GM12891 (cell line): ENCODE measurements at regions not wholly inside any gene's neighbourhood (a gene's known extent, or its start where the extent isn't known, plus 50 kb on each side); places are given as distances from the start of the nearest gene placed in this dataset.

Experiments
- DNase-seq: peaks from one replicate; pipeline ENCODE4 v3.0.0; 2011; ENCODE audit warnings: low spot score; ENCODE audit not compliant: insufficient read length
- FAIRE-seq: peaks from 2 replicates; lab custom pipeline; 2011; peaks lifted over from hg19 to GRCh38; lab: Jason Lieb, UNC
- PAX5 ChIP-seq: IDR thresholded peaks from 2 replicates; pipeline ENCODE4 v1.6.1; 2011; ENCODE audit warnings: low read length, moderate library complexity, mild to moderate bottlenecking; ENCODE audit not compliant: insufficient read depth, severe bottlenecking
- POLR2A ChIP-seq: IDR thresholded peaks from 2 replicates; pipeline ENCODE4 v1.6.1; 2011; ENCODE audit warnings: low read depth, low read length, control low read depth
- POLR2AphosphoS5 ChIP-seq: IDR thresholded peaks from 2 replicates; pipeline ENCODE4 v1.6.1; 2011; ENCODE audit warnings: low read depth, low read length, control low read depth
- POU2F2 ChIP-seq: IDR thresholded peaks from 2 replicates; pipeline ENCODE4 v1.6.1; 2011; ENCODE audit warnings: low read depth, mild to moderate bottlenecking, control low read depth, low read length, moderate library complexity
- SPI1 ChIP-seq: IDR thresholded peaks from 2 replicates; pipeline ENCODE4 v1.6.1; 2011; ENCODE audit warnings: low read depth, low read length, control low read depth
- TAF1 ChIP-seq: IDR thresholded peaks from 2 replicates; pipeline ENCODE4 v1.6.1; 2011; ENCODE audit warnings: low read depth, low read length, control low read depth

GRCh38 chr11:91773090-91773489 lies 451.5 kb upstream of the FAT3 start:
- DNase-seq (no peak), FAIRE-seq (no peak)
- no peak for TF ChIP-seq POLR2A
- TF ChIP-seq PAX5: no peak
- TF ChIP-seq POLR2AphosphoS5: no peak
- no peak for TF ChIP-seq POU2F2
- TF ChIP-seq SPI1: no peak
- TF ChIP-seq TAF1: no peak

- TF ChIP-seq POLR2A (no peak), POU2F2 (no peak), PAX5 (no peak), POLR2AphosphoS5 (no peak)
Measured at GRCh38 chr11:91771961-91772360, 452.7 kb upstream of the FAT3 start.

GRCh38 chr11:91768783-91769182 lies 455.8 kb upstream of the FAT3 start:
- FAIRE-seq (no peak), DNase-seq (no peak)
- no peak for TF ChIP-seq POLR2A
- TF ChIP-seq SPI1: no peak
- TF ChIP-seq POLR2AphosphoS5: no peak
- TF ChIP-seq POU2F2: no peak
- TF ChIP-seq PAX5: no peak
- TF ChIP-seq TAF1: no peak

More at GRCh38 chr11:91771961-91772360, 452.7 kb upstream of the FAT3 start:
- DNase-seq: no peak
- FAIRE-seq: no peak

GRCh38 chr11:91763331-91763730 lies 461.3 kb upstream of the FAT3 start:
- TF ChIP-seq SPI1: no peak
- DNase-seq: no peak
- FAIRE-seq: no peak

GRCh38 chr11:91761406-91762025 lies 463.1 kb upstream of the FAT3 start:
- DNase-seq (no peak), FAIRE-seq (no peak)
- TF ChIP-seq POU2F2 (no peak), SPI1 (no peak), POLR2AphosphoS5 (no peak), POLR2A (no peak), TAF1 (no peak), PAX5 (no peak)

GRCh38 chr11:91756829-91757480 lies 467.7 kb upstream of the FAT3 start:
- TF ChIP-seq POLR2A: no peak
- TF ChIP-seq TAF1: no peak
- TF ChIP-seq POLR2AphosphoS5: no peak
- TF ChIP-seq POU2F2: no peak
- no peak for TF ChIP-seq PAX5
- no peak for TF ChIP-seq SPI1
- FAIRE-seq: no peak
- DNase-seq: no peak

GRCh38 chr11:91755951-91756707 lies 468.5 kb upstream of the FAT3 start:
- DNase-seq (no peak), FAIRE-seq (no peak)
- no peak for TF ChIP-seq TAF1
- no peak for TF ChIP-seq SPI1
- TF ChIP-seq PAX5: no peak
- no peak for TF ChIP-seq POLR2AphosphoS5
- no peak for TF ChIP-seq POU2F2
- no peak for TF ChIP-seq POLR2A

GRCh38 chr11:91755526-91755925 lies 469.1 kb upstream of the FAT3 start:
- DNase-seq (no peak), FAIRE-seq (no peak)
- TF ChIP-seq PAX5 (no peak), POLR2AphosphoS5 (no peak), POLR2A (no peak), TAF1 (no peak), SPI1 (no peak), POU2F2 (no peak)

GRCh38 chr11:91749251-91749650 lies 475.4 kb upstream of the FAT3 start:
- no peak for FAIRE-seq
- DNase-seq: no peak
- TF ChIP-seq PAX5: no peak
- no peak for TF ChIP-seq SPI1
- TF ChIP-seq POLR2AphosphoS5: no peak
- TF ChIP-seq TAF1: no peak
- TF ChIP-seq POLR2A: no peak
- TF ChIP-seq POU2F2: no peak
